ENCODE measurements at regions not wholly inside any gene's neighbourhood (a gene's known extent, or its start where the extent isn't known, plus 50 kb on each side); places are given as distances from the start of the nearest gene placed in this dataset.

DNA sequence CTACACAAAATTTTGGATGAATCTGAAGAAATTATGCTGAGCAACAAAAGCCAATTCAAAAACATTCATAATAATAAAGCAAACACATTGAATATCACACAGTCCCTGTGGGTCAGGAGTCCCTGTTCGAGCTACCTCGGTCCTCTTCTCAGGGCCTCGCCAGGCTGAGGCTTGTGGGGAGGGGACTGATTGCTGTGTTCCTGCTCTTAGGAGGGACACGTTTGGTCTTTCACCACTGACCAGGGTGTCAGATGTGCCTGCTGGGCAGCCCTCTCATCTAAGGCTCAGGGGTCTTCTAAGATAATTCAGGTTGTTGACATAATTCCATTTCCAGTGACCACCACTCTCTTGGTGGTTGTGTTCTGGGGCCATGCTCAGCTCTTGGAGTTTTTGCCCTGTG, 233.8 kb upstream of the PPP2R2D start:
- Histone ChIP-seq H3K36me3 (ENCODE audit: low read depth) (no peaks in the 10 kb centered on the region), H3K9me3 (ENCODE audit: severe bottlenecking) (no peaks in the 10 kb centered on the region), H3K27me3 (ENCODE audit: insufficient read depth, poor library complexity, severe bottlenecking) (no peaks in the 10 kb centered on the region), H3K4me3 (ENCODE audit: severe bottlenecking) (no peak overlapping the region), H3K27ac (ENCODE audit: poor library complexity, severe bottlenecking) (no peak overlapping the region), H3K4me1 (ENCODE audit: insufficient read depth, poor library complexity, severe bottlenecking) (no peaks in the 10 kb centered on the region)
- ATAC-seq (ENCODE audit: low read depth) (no peak), DNase-seq (ENCODE audit: low spot score) (no peak)
- TF ChIP-seq, protein P1, sequence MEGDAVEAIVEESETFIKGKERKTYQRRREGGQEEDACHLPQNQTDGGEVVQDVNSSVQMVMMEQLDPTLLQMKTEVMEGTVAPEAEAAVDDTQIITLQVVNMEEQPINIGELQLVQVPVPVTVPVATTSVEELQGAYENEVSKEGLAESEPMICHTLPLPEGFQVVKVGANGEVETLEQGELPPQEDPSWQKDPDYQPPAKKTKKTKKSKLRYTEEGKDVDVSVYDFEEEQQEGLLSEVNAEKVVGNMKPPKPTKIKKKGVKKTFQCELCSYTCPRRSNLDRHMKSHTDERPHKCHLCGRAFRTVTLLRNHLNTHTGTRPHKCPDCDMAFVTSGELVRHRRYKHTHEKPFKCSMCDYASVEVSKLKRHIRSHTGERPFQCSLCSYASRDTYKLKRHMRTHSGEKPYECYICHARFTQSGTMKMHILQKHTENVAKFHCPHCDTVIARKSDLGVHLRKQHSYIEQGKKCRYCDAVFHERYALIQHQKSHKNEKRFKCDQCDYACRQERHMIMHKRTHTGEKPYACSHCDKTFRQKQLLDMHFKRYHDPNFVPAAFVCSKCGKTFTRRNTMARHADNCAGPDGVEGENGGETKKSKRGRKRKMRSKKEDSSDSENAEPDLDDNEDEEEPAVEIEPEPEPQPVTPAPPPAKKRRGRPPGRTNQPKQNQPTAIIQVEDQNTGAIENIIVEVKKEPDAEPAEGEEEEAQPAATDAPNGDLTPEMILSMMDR (IDR thresholded peaks at IDR 0.05; ENCODE audit: poor library complexity, severe bottlenecking) = no peak

DNA sequence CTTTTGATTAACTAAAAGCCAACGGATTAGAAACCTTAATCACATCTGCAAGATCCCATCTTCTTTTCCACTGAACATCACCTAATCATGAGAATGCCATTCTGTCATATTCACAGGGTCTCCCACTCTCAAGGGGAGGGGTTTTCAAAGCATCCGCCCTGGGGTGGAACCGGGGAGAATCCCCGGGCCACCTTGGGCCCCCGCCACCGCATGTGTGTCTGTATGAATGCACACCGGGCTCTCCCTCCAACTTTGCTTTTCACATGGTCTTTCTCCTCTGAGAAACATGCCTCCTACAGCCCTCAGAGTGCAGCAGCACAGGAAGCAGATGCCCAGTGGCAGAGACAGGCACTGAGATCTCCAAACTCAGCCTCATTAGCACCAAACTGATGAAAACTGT, 233.2 kb upstream of the PPP2R2D start:
- Histone ChIP-seq H3K9me3 (ENCODE audit: severe bottlenecking) (no peaks in the 10 kb centered on the region), H3K27me3 (ENCODE audit: insufficient read depth, poor library complexity, severe bottlenecking) (no peaks in the 10 kb centered on the region), H3K27ac (ENCODE audit: poor library complexity, severe bottlenecking) (no peak overlapping the region), H3K4me3 (ENCODE audit: severe bottlenecking) (no peak overlapping the region), H3K36me3 (ENCODE audit: low read depth) (no peaks in the 10 kb centered on the region), H3K4me1 (ENCODE audit: insufficient read depth, poor library complexity, severe bottlenecking) (no peaks in the 10 kb centered on the region)
- TF ChIP-seq, protein P1 (IDR thresholded peaks at IDR 0.05; ENCODE audit: poor library complexity, severe bottlenecking) = no peak
- DNase-seq (ENCODE audit: low spot score) = no peak
- no peak for ATAC-seq (ENCODE audit: low read depth)

GRCh38 chr10:131668903-131669302, 231.9 kb upstream of the PPP2R2D start:
- no peaks in the 10 kb centered on the region for H3K36me3 ChIP-seq (ENCODE audit: low read depth)
- ATAC-seq (ENCODE audit: low read depth) (no peak), DNase-seq (ENCODE audit: low spot score) (no peak)
- TF ChIP-seq, protein P1 (IDR thresholded peaks at IDR 0.05; ENCODE audit: poor library complexity, severe bottlenecking) = no peak
- no peak overlapping the region for H3K27ac ChIP-seq (ENCODE audit: poor library complexity, severe bottlenecking)
- no peaks in the 10 kb centered on the region for H3K4me1 ChIP-seq (ENCODE audit: insufficient read depth, poor library complexity, severe bottlenecking)
- no peaks in the 10 kb centered on the region for H3K27me3 ChIP-seq (ENCODE audit: insufficient read depth, poor library complexity, severe bottlenecking)
- H3K4me3 ChIP-seq (ENCODE audit: severe bottlenecking) = no peak overlapping the region
- H3K9me3 ChIP-seq (ENCODE audit: severe bottlenecking) = no peaks in the 10 kb centered on the region

DNA sequence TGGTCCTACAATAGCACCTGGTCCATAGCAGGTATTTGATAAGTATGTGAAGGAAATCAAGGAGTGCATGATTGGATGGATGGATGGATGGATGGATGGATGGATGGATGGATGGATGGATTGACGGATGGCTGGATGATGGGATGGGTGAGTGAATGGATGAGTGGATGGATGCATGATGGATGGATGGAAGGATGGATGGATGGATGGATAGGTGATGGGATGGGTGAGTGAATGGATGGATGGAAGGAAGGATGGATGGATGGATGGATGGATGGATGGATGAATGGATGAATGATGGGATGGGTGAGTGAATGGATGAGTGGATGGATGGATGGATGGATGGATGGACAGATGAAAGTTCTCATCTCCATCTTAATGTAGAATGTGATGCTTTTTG, 231.0 kb upstream of the PPP2R2D start:
- no peak for ATAC-seq (ENCODE audit: low read depth)
- H3K27me3 ChIP-seq (ENCODE audit: insufficient read depth, poor library complexity, severe bottlenecking) = no peaks in the 10 kb centered on the region
- H3K9me3 ChIP-seq (ENCODE audit: severe bottlenecking) = peaks cover under 1% of the 10 kb centered on the region
- DNase-seq (ENCODE audit: low spot score) = no peak
- no peaks in the 10 kb centered on the region for H3K36me3 ChIP-seq (ENCODE audit: low read depth)
- TF ChIP-seq, protein P1 (IDR thresholded peaks at IDR 0.05; ENCODE audit: poor library complexity, severe bottlenecking) = no peak
- H3K27ac ChIP-seq (ENCODE audit: poor library complexity, severe bottlenecking) = no peak overlapping the region
- H3K4me3 ChIP-seq (ENCODE audit: severe bottlenecking) = no peak overlapping the region
- H3K4me1 ChIP-seq (ENCODE audit: insufficient read depth, poor library complexity, severe bottlenecking) = no peaks in the 10 kb centered on the region

DNA sequence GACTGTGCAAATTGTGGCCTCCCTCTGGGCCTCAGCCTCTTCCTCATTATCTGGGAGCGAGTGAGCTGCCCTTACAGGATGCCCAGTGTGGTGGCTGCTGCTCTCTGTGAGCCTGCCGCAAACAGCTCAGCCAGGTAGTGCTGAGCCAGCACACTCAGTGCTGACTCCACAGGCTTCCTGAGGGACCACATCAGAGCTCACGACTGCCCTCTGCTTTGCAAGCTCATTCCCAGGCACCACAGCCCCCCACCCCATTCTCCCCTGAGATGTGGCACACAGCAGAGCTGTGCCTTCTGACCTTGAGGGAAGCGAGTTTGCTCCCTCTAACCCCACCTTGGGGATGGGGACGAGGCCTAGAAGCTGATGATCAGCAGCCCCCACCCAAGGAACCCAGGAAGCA, 230.5 kb upstream of the PPP2R2D start:
- H3K27me3 ChIP-seq (ENCODE audit: insufficient read depth, poor library complexity, severe bottlenecking) = no peaks in the 10 kb centered on the region
- H3K4me1 ChIP-seq (ENCODE audit: insufficient read depth, poor library complexity, severe bottlenecking) = no peaks in the 10 kb centered on the region
- peak; percentile 41 for DNase-seq (ENCODE audit: low spot score)
- ATAC-seq (ENCODE audit: low read depth) = no peak
- no peak overlapping the region for H3K4me3 ChIP-seq (ENCODE audit: severe bottlenecking)
- no peaks in the 10 kb centered on the region for H3K36me3 ChIP-seq (ENCODE audit: low read depth)
- TF ChIP-seq, protein P1 (IDR thresholded peaks at IDR 0.05; ENCODE audit: poor library complexity, severe bottlenecking) = no peak
- no peak overlapping the region for H3K27ac ChIP-seq (ENCODE audit: poor library complexity, severe bottlenecking)
- peaks cover 4% of the 10 kb centered on the region for H3K9me3 ChIP-seq (ENCODE audit: severe bottlenecking)
